ENCODE measurements at regions not wholly inside any gene's neighbourhood (a gene's known extent, or its start where the extent isn't known, plus 50 kb on each side); places are given as distances from the start of the nearest gene placed in this dataset.

DNA sequence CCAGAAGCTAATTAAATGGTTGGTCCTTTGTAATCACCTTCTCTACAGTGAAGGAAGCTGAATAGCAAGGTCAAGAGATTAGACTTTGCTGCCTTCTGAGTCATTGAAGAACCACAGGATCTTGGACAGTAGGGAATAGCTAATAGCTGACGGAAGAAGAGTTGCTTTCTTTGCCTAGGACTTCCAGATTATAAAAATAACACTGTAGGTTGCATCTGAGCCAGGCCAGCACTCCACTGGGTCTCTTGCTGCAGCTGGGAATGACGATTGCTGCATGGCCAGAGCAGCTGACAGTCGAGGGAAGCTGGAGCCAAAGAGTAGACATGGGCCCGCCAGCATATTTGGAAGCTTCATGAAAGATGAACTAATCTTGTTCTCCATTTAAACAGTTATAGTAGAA, 81.5 kb upstream of the KCNMB2 start:
- TF ChIP-seq, protein P1, sequence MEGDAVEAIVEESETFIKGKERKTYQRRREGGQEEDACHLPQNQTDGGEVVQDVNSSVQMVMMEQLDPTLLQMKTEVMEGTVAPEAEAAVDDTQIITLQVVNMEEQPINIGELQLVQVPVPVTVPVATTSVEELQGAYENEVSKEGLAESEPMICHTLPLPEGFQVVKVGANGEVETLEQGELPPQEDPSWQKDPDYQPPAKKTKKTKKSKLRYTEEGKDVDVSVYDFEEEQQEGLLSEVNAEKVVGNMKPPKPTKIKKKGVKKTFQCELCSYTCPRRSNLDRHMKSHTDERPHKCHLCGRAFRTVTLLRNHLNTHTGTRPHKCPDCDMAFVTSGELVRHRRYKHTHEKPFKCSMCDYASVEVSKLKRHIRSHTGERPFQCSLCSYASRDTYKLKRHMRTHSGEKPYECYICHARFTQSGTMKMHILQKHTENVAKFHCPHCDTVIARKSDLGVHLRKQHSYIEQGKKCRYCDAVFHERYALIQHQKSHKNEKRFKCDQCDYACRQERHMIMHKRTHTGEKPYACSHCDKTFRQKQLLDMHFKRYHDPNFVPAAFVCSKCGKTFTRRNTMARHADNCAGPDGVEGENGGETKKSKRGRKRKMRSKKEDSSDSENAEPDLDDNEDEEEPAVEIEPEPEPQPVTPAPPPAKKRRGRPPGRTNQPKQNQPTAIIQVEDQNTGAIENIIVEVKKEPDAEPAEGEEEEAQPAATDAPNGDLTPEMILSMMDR (IDR thresholded peaks at IDR 0.05 in 8 of 11, conservative IDR thresholded peaks at IDR 0.05 in 3 of 11): no peak
- TF ChIP-seq POLR2AphosphoS5 (IDR thresholded peaks at IDR 0.05): no peak

Measured in spleen (tissue), 7 donors.